ENCODE measurements at regions not wholly inside any gene's neighbourhood (a gene's known extent, or its start where the extent isn't known, plus 50 kb on each side); places are given as distances from the start of the nearest gene placed in this dataset.

DNA sequence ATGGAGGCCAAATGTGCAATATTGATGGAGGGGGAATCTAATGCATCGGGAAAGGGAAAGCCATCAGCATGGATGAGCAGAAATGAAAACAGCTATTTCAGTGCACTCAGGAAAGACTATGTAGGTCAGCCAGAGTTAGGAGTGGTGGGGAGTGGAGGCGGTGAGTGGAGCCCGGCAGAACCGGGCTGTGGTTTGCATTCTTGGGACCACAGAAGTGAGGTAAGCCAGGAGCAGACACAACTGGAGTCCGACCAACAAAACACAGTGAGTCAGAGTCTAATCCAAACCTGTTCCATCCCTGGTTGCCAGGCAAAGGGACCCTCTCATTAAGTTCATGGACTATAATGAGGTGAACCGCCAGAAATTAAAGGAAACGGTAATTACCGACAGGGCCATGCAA, 61.1 kb upstream of the RAB12 start:
- BruUV-seq (replicated peaks) = no TSS peak
- dilution Hi-C loops (cut with MboI; ENCODE audit: extremely low pct_ligation_motif_present, low sequenced_read_pairs) = no loop called here

More for the DNA sequence above, 61.1 kb upstream of the RAB12 start:
- H3K27ac ChIP-seq (ENCODE audit: insufficient read depth, low read depth, low read length) = no peak overlapping the region
- CTCF ChIA-PET = no interaction called here
- no peak overlapping the region for H3K9ac ChIP-seq (replicated peaks; ENCODE audit: extremely low read depth, insufficient read depth, low read length)
- no peaks in the 10 kb centered on the region for H3K4me1 ChIP-seq (ENCODE audit: control insufficient read depth, extremely low read depth, insufficient read depth, low read length)
- POLR2A ChIA-PET = no interaction called here
- H3K9me3 ChIP-seq (replicated peaks; ENCODE audit: control insufficient read depth, insufficient read depth, low read length) = no peaks in the 10 kb centered on the region
- intact Hi-C loops (cut with micrococcal nuclease) = no loop called here
- no peak for FAIRE-seq
- no peak overlapping the region for H3K4me3 ChIP-seq (replicated peaks in 1 of 3; ENCODE audit: insufficient read depth in 1 of 3, low read depth in 1 of 3, low read length in 3 of 3)
- no peaks in the 10 kb centered on the region for H3K27me3 ChIP-seq (ENCODE audit: control insufficient read depth in 2 of 2, insufficient read depth in 2 of 2, low read length in 2 of 2)
- H3K4me2 ChIP-seq (ENCODE audit: insufficient read depth, low read length) = no peak overlapping the region
- H3K79me2 ChIP-seq (ENCODE audit: control insufficient read depth, insufficient read depth, low read length) = no peaks in the 10 kb centered on the region
- DNase-seq (ENCODE audit: low read depth, low spot score) = no peak
- H2AFZ ChIP-seq (ENCODE audit: low read depth, low read length) = no peak overlapping the region
- no peaks in the 10 kb centered on the region for H4K20me1 ChIP-seq (replicated peaks; ENCODE audit: control insufficient read depth, extremely low read depth, insufficient read depth, low read length)
- no peaks in the 10 kb centered on the region for H3K9me1 ChIP-seq (replicated peaks; ENCODE audit: control insufficient read depth, extremely low read depth, insufficient read depth, low read length)
- TF ChIP-seq, protein P1, sequence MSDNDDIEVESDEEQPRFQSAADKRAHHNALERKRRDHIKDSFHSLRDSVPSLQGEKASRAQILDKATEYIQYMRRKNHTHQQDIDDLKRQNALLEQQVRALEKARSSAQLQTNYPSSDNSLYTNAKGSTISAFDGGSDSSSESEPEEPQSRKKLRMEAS (IDR thresholded peaks at IDR 0.05; ENCODE audit: insufficient read depth, insufficient read length) = no peak
- no peak for TF ChIP-seq EZH2 (IDR thresholded peaks at IDR 0.05; ENCODE audit: borderline replicate concordance, low read depth, low read length, severe bottlenecking)
- TF ChIP-seq, protein P2, sequence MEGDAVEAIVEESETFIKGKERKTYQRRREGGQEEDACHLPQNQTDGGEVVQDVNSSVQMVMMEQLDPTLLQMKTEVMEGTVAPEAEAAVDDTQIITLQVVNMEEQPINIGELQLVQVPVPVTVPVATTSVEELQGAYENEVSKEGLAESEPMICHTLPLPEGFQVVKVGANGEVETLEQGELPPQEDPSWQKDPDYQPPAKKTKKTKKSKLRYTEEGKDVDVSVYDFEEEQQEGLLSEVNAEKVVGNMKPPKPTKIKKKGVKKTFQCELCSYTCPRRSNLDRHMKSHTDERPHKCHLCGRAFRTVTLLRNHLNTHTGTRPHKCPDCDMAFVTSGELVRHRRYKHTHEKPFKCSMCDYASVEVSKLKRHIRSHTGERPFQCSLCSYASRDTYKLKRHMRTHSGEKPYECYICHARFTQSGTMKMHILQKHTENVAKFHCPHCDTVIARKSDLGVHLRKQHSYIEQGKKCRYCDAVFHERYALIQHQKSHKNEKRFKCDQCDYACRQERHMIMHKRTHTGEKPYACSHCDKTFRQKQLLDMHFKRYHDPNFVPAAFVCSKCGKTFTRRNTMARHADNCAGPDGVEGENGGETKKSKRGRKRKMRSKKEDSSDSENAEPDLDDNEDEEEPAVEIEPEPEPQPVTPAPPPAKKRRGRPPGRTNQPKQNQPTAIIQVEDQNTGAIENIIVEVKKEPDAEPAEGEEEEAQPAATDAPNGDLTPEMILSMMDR (IDR thresholded peaks at IDR 0.05; ENCODE audit: extremely low read depth in 1 of 2, insufficient read depth in 1 of 2, low read depth in 1 of 2, low read length in 2 of 2) = no peak
- TF ChIP-seq POLR2A (IDR thresholded peaks at IDR 0.05; ENCODE audit: low read depth, low read length) = no peak
- TF ChIP-seq POLR2AphosphoS5 (IDR thresholded peaks at IDR 0.05; ENCODE audit: insufficient read depth, low read depth, low read length) = no peak
- no peak for TF ChIP-seq FOS (IDR thresholded peaks at IDR 0.05; ENCODE audit: borderline replicate concordance, insufficient read depth, low read length)
- TF ChIP-seq GATA2 (IDR thresholded peaks at IDR 0.05; ENCODE audit: insufficient read depth, insufficient read length, low read depth, low read length) = no peak
- no peak for TF ChIP-seq JUN (IDR thresholded peaks at IDR 0.05; ENCODE audit: borderline replicate concordance, insufficient read depth, insufficient read length, low read depth)
- no peak for TF ChIP-seq MYC (IDR thresholded peaks at IDR 0.05; ENCODE audit: low read depth, low read length)
- H3K36me3 ChIP-seq (ENCODE audit: control insufficient read depth in 2 of 2, extremely low read depth in 1 of 2, insufficient read depth in 2 of 2, low read length in 2 of 2) = no peaks in the 10 kb centered on the region
